ENCODE measurements at regions not wholly inside any gene's neighbourhood (a gene's known extent, or its start where the extent isn't known, plus 50 kb on each side); places are given as distances from the start of the nearest gene placed in this dataset.

- no peak overlapping the region for H3K4me3 ChIP-seq (ENCODE audit: low read depth, poor library complexity, severe bottlenecking)
- intact Hi-C loops (cut with DNase I; ENCODE audit: low total_unique reads) = no loop called here
- 77 to 97% methylated on average over 3 of the region's 3 CpGs for WGBS, 2 donors
- no peak for TF ChIP-seq POLR2A (IDR thresholded peaks at IDR 0.05)
- no peak for TF ChIP-seq CTCF (IDR thresholded peaks at IDR 0.05)
- no peak for DNase-seq (ENCODE audit: low spot score in 2 of 2)
These were observed 307.1 kb upstream of the TEX13C start for GRCh38 chrX:125012585-125012984.

- TF ChIP-seq CTCF (IDR thresholded peaks at IDR 0.05) (no peak), POLR2A (IDR thresholded peaks at IDR 0.05) (no peak)
- WGBS, 2 donors = 64 to 89% methylated on average over 3 of the region's 3 CpGs
These were observed 290.5 kb upstream of the TEX13C start for GRCh38 chrX:125029131-125029530.

More at GRCh38 chrX:125029131-125029530, 290.5 kb upstream of the TEX13C start:
- intact Hi-C loops (cut with DNase I; ENCODE audit: low total_unique reads) = no loop called here
- no peak for DNase-seq (ENCODE audit: low spot score in 2 of 2)
- no peak overlapping the region for H3K4me3 ChIP-seq (ENCODE audit: low read depth, poor library complexity, severe bottlenecking)
